PC-3 (cell line): ENCODE measurements at regions not wholly inside any gene's neighbourhood (a gene's known extent, or its start where the extent isn't known, plus 50 kb on each side); places are given as distances from the start of the nearest gene placed in this dataset.
A peak's percentile ranks its signal among the peaks of the same experiment; 100 is the strongest.
"Not testable (repeated sequence)": the region's sequence is repeated elsewhere in the genome, so short reads cannot be mapped to it uniquely, and the experiment has no call there.

ENCODE experiments used
- ATAC-seq: fragments of 200-7000 bp; cut with Tn5 transposase; 2 replicates; pipeline ENCODE4 v1.9.1; 2020; ENCODE audit warnings: mild to moderate bottlenecking, moderate library complexity
- BruUV-seq: library from RNA; stranded (reverse); fragments of 400-500 nt; replicated peaks from 2 replicates; lab custom pipeline; 2021; lab: Mats Ljungman, UMichigan
- CTCF ChIA-PET: fragments of 300-600 bp; sonication (Branson Sonifier 250); formaldehyde crosslinking; loops from one replicate; lab custom pipeline; 2022; ENCODE audit warnings: antibody characterized with exemption; lab: Charles Lee
- POLR2A ChIA-PET: fragments of 300-600 bp; sonication (Branson Sonifier 250); formaldehyde crosslinking; loops from one replicate; lab custom pipeline; 2022; ENCODE audit warnings: antibody characterized with exemption; ENCODE audit not compliant: unreplicated experiment; lab: Charles Lee
- DNase-seq: peaks from one replicate; pipeline ENCODE4 v3.0.0-alpha.2; 2015
- H2AFZ ChIP-seq: fragments of 300-600 bp; sonication (generic); 2 replicates; pipeline ENCODE4 v1.6.0; 2016; ENCODE audit warnings: antibody characterized with exemption, low read length
- H3F3A ChIP-seq: fragments of 300-600 bp; sonication (generic); one replicate; pipeline ENCODE4 v1.6.0; 2017; ENCODE audit warnings: antibody characterized with exemption, low read length, control low read depth, mild to moderate bottlenecking; ENCODE audit not compliant: unreplicated experiment
- H3K27ac ChIP-seq: fragments of 300-600 bp; sonication (generic); 2 replicates; pipeline ENCODE4 v1.5.1; 2016; ENCODE audit warnings: mild to moderate bottlenecking, low read length
- H3K27me3 ChIP-seq: fragments of 300-600 bp; sonication (generic); 2 replicates; pipeline ENCODE4 v1.6.1; 2016; ENCODE audit warnings: low read length, mixed read lengths
- H3K36me3 ChIP-seq: fragments of 300-600 bp; sonication (generic); 2 replicates; pipeline ENCODE4 v1.6.1; 2016; ENCODE audit warnings: low read depth, mixed run types, low read length, mixed read lengths
- H3K4me1 ChIP-seq: fragments of 300-600 bp; sonication (generic); 2 replicates; pipeline ENCODE4 v1.5.1; 2016; ENCODE audit warnings: low read length; ENCODE audit not compliant: insufficient read depth
- H3K4me2 ChIP-seq: fragments of 300-600 bp; sonication (generic); 2 replicates; pipeline ENCODE4 v1.6.0; 2016; ENCODE audit warnings: low read length
- H3K4me3 ChIP-seq: fragments of 300-600 bp; sonication (generic); 2 replicates; pipeline ENCODE4 v1.5.1; 2016; ENCODE audit warnings: mild to moderate bottlenecking, low read length, mixed read lengths
- H3K79me2 ChIP-seq: fragments of 300-600 bp; sonication (generic); 2 replicates; pipeline ENCODE4 v1.6.1; 2017; ENCODE audit warnings: low read length, mixed read lengths
- H3K9ac ChIP-seq: fragments of 300-600 bp; sonication (generic); 2 replicates; pipeline ENCODE4 v1.6.0; 2016; ENCODE audit warnings: mild to moderate bottlenecking, low read length
- H3K9me2 ChIP-seq: fragments of 300-600 bp; sonication (generic); replicated peaks from 2 replicates; pipeline ENCODE4 v1.6.1; 2016; ENCODE audit warnings: mixed run types, low read length, mixed read lengths
- H3K9me3 ChIP-seq: fragments of 300-600 bp; sonication (generic); 2 replicates; pipeline ENCODE4 v1.6.1; 2016; ENCODE audit warnings: low read length, mixed read lengths
- H4K20me1 ChIP-seq: fragments of 300-600 bp; sonication (generic); 2 replicates; pipeline ENCODE4 v1.6.1; 2016; ENCODE audit warnings: low read length, mixed read lengths
- CTCF ChIP-seq: fragments of 300-600 bp; sonication (generic); conservative IDR thresholded peaks from 2 replicates; pipeline ENCODE4 v1.5.1; 2017; ENCODE audit warnings: antibody characterized with exemption, low read depth, mild to moderate bottlenecking, low read length
- EZH2 ChIP-seq: fragments of 300-600 bp; sonication (generic); IDR thresholded peaks from one replicate; pipeline ENCODE4 v1.6.1; 2017; ENCODE audit warnings: antibody characterized with exemption, mild to moderate bottlenecking, low read length; ENCODE audit not compliant: unreplicated experiment
- EZH2phosphoT487 ChIP-seq: fragments of 300-600 bp; sonication (generic); IDR thresholded peaks from 2 replicates; pipeline ENCODE4 v1.6.1; 2018; ENCODE audit warnings: mild to moderate bottlenecking, antibody characterized with exemption, low read length, borderline replicate concordance
- intact Hi-C: fragments of 100-400 bp; cut with micrococcal nuclease; formaldehyde crosslinking; loops from 2 replicates; pipeline ENCODE4 v1.9.0; 2023

DNA sequence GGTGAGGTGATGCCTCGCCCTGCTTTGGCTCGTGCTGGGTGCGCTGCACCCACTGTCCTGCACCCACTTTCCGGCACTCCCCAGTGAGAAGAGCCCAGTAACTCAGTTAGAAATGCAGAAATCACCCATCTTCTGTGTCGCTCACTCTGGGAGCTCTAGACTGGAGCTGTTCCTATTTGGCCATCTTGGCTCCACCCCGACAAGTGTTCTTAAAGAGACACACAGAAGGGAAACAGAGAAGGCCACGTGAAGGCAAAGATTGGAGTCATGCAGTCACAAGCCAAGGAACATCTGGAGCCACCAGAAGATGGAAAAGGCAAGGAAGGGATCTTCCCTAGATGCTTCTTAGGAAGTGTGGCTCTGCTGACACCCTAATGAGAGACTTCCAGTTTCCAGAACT, 170.6 kb upstream of the C1GALT1 start:
- H3K27me3 ChIP-seq, H3K9ac ChIP-seq, H3K9me2 ChIP-seq, H3K79me2 ChIP-seq, CTCF ChIA-PET, DNase-seq, BruUV-seq, POLR2A ChIA-PET, intact Hi-C loops, H3K9me3 ChIP-seq, H4K20me1 ChIP-seq, H3K4me3 ChIP-seq, H2AFZ ChIP-seq, ATAC-seq, H3F3A ChIP-seq, H3K27ac ChIP-seq, H3K36me3 ChIP-seq, H3K4me2 ChIP-seq: not testable (repeated sequence)
- peaks cover 30% of the 10 kb centered on the region for H3K4me1 ChIP-seq

DNA sequence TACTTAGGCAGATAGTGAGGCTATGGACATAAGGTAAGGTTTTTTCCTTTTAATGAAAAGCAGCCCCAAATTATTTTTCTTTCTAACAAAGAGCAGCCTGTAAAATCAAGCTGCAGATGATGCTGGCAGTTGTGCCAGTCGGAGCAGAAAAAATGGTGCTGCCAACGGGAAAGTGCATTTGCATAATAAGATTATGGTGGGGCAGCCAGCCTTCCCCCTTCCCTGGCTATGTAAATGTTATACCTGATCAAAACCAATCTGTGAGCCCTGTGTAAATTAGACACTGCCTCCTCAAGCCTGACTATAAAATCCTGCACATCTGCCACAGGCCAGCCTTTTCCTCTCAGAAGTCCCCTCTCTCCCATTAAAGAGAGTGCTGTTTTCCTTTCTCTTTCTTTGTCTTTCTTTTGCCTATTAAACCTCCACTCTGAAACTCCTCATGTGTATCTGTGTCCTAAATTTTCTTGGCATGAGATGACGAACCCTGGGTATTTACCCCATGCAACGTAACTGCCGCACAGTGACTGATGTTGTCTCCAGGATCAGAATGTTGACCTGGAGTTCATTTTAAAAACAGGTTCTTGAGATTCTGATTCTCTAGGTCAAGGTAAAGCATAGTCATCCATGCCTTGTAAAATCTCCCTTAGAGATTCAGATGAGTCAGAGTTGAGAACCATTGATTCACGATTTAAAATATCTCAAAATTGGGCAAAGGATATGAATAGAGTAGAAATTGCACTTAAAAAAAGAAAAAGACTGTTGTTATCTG, 167.3 kb upstream of the C1GALT1 start:
- TF ChIP-seq EZH2 (no peak), CTCF (no peak), EZH2phosphoT487 (no peak)
- Histone ChIP-seq H3K9me3 (no peaks in the 10 kb centered on the region), H3F3A (no peaks in the 10 kb centered on the region), H3K9ac (peak overlapping the region; percentile 49), H4K20me1 (no peaks in the 10 kb centered on the region), H3K36me3 (no peaks in the 10 kb centered on the region), H3K4me3 (peak overlapping the region; percentile 52; the same call in 1 of the 2 replicates), H3K9me2 (no peaks in the 10 kb centered on the region), H3K4me1 (peaks cover 57% of the 10 kb centered on the region), H3K27me3 (no peaks in the 10 kb centered on the region), H3K79me2 (no peaks in the 10 kb centered on the region), H3K4me2 (peak overlapping the region; percentile 69), H2AFZ (peak overlapping the region; percentile 32), H3K27ac (peak overlapping the region; percentile 82)
- ChIA-PET POLR2A (interaction anchor here (0.7 kb wide), 1 partner anchor 580 kb away, joined by 3 read pairs; no protein-coding TSS in a partner anchor), CTCF (no interaction called here)
- DNase-seq: peak; percentile 92
- BruUV-seq: no TSS peak
- intact Hi-C loops: loop anchor here (1.0 to 5.0 kb wide), 2 partner anchors 24 to 48 kb away; no protein-coding TSS in a partner anchor
- ATAC-seq: peak; percentile 52

- ATAC-seq (peak; percentile 70), DNase-seq (peak; percentile 93)
- POLR2A ChIA-PET: interaction anchor here (0.7 to 1.4 kb wide), 2 partner anchors 82 to 161 kb away, joined by 4 to 12 read pairs; no protein-coding TSS in a partner anchor
- Histone ChIP-seq H3K27ac (peak overlapping the region; percentile 91), H3K4me1 (peaks cover 58% of the 10 kb centered on the region), H3K27me3 (no peaks in the 10 kb centered on the region), H3K9me3 (no peaks in the 10 kb centered on the region), H3K4me3 (peak overlapping the region; percentile 53; the same call in 1 of the 2 replicates), H3F3A (no peaks in the 10 kb centered on the region), H3K4me2 (peak overlapping the region; percentile 74), H3K9me2 (no peaks in the 10 kb centered on the region), H3K9ac (peak overlapping the region; percentile 42), H2AFZ (no peak overlapping the region), H4K20me1 (no peaks in the 10 kb centered on the region), H3K36me3 (no peaks in the 10 kb centered on the region), H3K79me2 (no peaks in the 10 kb centered on the region)
- intact Hi-C loops: loop anchor here (1.0 to 5.0 kb wide), 4 partner anchors 50 to 547 kb away; no protein-coding TSS in a partner anchor
- TF ChIP-seq CTCF: no peak
- no peak for TF ChIP-seq EZH2phosphoT487
- TF ChIP-seq EZH2: no peak
- BruUV-seq: no TSS peak
- CTCF ChIA-PET: interaction anchor here (0.6 to 1.5 kb wide), 4 partner anchors 39 to 85 kb away, joined by 3 to 6 read pairs (median 4); no protein-coding TSS in a partner anchor
Measured at GRCh38 chr7:7017707-7018280, 164.6 kb upstream of the C1GALT1 start.
